GM19328 (cell line): ENCODE measurements at regions not wholly inside any gene's neighbourhood (a gene's known extent, or its start where the extent isn't known, plus 50 kb on each side); places are given as distances from the start of the nearest gene placed in this dataset.

Experiments
- ATAC-seq: cut with Tn5 transposase; IDR thresholded peaks from one replicate; pipeline ENCODE4 v1.9.1; 2021; ENCODE audit warnings: mild to moderate bottlenecking, moderate library complexity; ENCODE audit not compliant: unreplicated experiment

DNA sequence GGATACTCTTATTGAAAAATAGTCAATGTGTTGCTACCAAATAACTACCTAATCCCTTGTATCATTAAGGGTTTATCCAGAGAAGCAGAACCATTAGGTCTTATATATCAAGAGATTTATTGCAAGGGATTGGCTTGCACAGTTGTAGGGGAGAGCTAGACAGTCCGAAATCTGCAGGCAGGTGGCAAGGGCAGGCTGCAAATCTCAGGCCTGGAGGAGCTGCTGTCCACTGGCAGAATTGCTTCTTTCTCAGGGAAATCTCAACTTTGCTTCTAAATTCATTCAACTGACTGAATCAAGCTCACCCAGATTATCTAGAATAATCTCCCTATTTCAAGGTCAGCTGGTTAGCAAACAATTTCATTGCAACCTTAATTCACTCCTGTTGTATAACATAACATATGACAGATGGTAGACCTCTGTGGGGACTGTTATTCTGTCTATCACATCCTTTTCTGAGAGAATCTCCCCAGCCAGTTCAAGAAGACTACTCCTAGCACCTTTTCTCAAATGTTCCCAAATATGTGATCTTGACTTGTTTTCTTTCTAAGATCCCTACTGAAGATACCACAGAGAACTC is 194.2 kb downstream of the NHLRC3 start:
- no peak for ATAC-seq

DNA sequence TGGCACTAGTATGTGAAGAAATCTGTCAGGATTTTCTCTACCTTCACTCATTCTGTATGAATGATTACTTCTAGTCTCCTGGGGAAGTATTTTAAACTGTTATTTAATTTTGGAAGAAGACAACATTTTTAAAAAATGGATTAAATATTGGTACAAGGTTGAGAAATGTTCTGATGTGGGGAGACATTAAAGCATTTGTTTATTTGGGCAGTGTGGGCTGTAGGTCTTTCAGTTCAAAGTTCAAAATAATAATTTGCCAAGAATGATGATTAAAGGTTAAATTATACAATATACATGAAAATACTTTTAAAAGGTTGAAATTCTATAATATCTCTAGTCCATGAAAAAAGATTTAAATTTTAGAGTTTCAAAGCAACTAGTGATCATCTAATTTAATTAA is 194.7 kb downstream of the NHLRC3 start:
- ATAC-seq, result no peak

- no peak for ATAC-seq
Measured at GRCh38 chr13:39233519-39233918, 195.3 kb downstream of the NHLRC3 start.

- no peak for ATAC-seq
Measured at GRCh38 chr13:39244561-39245230, 206.4 kb downstream of the NHLRC3 start.

DNA sequence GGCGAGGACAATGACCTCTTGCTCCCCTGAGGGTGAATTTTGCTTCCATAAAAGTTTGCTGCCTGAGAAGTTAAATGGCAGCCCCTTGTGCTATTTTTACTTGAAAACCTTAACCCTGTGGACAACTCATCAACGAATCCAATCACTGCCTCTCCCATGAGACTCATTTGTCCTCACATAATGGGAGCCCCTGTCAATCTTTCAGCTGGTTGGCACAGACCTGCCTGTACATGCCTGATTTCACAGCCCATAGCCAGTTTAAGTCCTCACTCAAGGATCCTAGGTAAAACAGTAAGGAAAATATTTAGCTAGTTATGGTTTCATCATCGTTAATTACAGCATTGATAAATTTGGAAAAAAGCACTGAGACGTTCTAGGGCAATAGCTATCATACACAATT is 207.4 kb downstream of the NHLRC3 start:
- no peak for ATAC-seq

GRCh38 chr13:39249982-39250381 is 211.7 kb downstream of the NHLRC3 start:
- no peak for ATAC-seq

GRCh38 chr13:39250440-39250839 is 212.2 kb downstream of the NHLRC3 start:
- no peak for ATAC-seq

DNA sequence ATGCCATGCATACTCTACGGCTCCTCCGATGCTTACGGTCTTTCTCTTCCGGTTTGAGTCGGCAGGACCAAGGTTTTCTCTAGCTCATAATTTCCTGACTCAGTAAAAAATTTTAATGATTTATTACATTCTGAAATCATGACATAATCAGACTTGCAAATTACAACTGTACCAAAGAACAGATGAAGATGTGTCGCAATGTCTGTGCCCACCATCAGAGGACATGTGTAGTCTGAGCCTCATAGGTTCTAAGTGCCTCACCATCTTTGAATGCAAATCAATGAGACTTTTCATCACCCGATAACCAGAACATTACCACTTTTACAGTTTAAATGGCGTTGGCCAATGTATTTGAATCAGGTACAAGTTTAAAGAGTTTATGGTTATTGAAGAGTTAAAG is 213.1 kb downstream of the NHLRC3 start:
- no peak for ATAC-seq

GRCh38 chr13:39253774-39254173 is 215.5 kb downstream of the NHLRC3 start:
- no peak for ATAC-seq

DNA sequence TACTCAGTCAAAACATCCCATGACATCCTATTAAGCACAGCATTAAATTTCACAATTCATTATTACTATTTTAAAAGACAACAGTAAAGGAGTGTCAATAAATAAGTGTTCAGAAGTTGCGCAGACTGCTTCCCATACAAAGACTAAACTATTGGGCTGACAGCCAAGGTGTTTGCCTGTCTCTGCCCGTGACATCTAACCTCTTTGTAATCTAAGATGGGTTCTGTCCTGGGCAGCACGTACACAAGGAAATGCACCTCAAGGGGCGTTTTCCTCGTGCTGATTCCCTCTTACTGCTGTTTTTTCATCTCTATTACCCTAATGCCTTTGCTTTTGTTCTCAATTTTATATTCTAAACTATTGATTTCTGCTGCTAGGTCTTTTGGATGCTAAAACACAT is 216.3 kb downstream of the NHLRC3 start:
- no peak for ATAC-seq

- ATAC-seq, result no peak
Measured at GRCh38 chr13:39257642-39258041, 219.4 kb downstream of the NHLRC3 start.

DNA sequence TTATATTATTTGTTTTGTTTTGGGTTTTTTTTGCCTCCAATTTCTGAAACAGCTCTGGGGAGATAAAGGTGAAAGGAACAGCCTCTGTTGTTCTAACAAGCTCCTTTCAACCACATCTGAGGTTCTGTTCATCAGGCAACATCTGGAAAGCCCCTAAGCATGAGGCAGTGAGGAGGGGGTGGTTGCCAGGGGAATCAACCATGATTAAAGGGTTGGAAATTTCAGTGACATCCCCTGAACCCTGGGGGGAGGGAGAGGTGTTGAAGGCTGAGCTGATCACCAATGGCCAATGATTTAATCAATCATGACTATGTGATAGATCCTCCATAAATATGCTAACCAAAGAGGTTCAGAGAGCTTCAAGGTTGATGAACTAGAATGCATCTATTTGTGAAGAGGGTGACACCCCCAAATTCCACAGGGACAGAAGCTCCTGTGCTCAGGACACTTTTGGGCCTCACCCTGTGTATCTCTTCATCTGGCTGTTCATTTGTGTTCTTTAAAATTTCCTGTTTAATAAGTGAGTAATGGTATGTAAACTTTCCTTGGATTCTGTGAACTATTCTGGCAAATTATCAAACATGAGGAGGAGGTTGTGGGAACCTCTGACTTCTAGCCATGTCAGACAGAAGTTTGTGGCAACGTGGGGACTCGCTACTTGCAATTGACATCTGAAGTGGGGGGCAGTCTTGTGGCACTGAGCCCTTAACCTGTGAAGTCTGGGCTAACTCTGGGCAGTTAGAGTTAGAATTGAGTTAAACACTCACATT is 221.3 kb downstream of the NHLRC3 start:
- no peak for ATAC-seq

- peak; percentile 78 for ATAC-seq
Measured at GRCh38 chr13:39263033-39263432, 224.8 kb downstream of the NHLRC3 start.

DNA sequence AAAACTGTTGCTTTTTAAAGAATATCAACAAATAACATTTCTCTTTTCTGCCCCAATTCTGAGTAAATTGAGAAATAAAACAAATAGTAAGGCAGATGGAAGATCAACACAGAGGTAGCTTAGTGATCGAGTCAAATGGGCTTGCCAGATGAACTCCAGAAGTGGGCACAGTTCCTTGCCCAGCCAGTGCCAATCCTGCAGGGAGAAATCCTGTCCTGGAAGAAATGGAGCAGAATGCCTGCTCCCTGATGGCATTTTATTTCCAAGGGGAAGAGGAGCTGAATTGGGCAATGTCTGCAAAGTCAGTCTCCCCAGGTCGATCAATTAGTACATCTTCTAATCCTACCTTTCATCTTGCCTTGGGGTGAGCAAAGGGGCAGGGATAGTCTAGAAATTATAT is 225.3 kb downstream of the NHLRC3 start:
- no peak for ATAC-seq

DNA sequence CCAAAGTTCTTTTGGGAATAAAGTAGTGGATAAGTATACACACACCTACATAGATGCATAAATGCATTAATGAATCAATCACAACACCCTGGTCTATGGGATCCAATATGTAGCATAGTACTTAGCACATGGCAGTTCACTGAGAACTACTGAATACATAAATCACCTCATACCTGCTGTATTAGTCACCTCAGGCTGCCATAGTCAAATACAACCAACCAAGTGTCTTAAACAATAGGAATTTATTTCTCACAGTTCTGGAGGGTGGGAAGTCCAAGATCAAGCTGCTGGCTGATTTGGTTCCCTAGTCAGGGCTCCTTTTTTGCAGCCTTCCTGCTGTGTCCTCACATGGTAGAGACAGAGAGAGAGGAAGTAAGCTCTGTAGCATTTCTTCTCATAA is 228.2 kb downstream of the NHLRC3 start:
- ATAC-seq, result no peak

DNA sequence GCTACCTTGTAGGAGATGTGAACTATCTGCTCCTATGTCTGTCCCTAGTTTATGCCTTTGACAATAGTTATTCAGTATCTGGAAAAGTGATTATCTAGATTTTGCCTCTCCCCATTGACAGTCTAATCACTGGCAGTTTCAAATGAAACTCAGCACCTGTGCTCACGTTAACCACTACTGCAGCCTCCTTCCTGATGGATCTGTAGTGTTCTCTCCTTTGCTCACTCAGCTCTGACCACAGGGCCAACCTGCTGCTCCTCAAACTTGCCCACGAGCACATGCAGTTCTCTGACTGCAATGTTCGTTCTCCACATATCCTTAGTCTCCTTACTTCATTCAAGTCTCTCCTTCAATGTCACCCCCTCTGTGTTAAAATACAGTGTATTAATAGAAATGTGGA is 230.1 kb downstream of the NHLRC3 start:
- no peak for ATAC-seq

DNA sequence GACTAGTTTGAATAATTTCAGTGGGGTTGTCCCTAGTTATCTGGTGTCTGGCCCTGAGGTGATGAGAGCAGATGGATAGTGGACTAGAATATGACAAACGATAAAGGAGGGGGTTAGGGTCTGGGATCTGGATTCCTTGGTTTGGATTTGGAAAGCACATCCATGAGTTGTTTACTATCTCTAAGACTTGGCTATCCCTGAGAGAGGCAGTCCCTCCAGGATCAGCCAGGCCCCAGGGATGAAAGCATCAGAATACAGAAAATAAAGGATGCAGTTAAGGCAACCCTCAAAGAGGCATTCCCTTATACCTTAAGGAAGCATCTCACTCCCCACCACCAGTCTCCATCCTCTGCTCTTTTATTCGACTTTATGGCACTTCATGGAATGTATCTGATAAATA is 230.7 kb downstream of the NHLRC3 start:
- no peak for ATAC-seq

GRCh38 chr13:39269411-39269810 is 231.2 kb downstream of the NHLRC3 start:
- no peak for ATAC-seq

- no peak for ATAC-seq
Measured at GRCh38 chr13:39272994-39273393, 234.7 kb downstream of the NHLRC3 start.

DNA sequence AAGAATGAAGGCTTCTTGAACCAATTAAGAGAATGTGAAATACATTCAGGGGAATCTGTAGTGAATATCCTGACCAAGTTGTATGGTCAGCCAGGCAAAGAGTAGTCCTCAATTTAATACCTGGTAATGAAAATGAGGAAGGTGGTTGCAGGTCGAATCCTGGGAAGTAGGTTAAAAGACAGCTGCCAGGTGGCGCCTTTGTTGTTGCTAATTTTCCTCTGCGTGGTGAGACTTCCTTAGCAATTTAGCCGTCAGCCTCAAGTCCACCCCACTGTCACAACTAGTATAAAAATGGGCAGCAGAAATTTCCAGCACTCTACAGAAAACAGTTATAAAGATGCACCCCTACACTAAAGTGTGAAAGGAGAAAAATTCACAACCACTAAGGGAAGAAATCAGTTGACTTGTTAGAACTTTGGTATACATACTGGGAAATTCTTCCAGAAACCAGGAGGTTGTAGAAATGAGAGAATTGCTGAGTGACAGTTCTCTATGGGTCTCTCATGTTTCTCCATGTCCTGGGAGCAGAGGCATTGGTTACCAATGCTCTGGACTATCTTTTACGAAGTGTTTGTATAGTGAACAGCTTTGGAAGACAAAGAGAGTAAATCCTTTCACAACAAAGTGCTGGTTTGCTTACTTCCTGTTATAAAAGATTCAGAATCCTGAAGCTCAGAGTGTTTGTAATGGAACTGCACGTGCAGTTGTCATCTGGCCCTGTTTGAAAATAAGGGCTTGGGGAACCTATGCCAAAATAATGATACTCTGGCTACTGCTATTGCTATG is 235.9 kb downstream of the NHLRC3 start:
- ATAC-seq, result no peak

DNA sequence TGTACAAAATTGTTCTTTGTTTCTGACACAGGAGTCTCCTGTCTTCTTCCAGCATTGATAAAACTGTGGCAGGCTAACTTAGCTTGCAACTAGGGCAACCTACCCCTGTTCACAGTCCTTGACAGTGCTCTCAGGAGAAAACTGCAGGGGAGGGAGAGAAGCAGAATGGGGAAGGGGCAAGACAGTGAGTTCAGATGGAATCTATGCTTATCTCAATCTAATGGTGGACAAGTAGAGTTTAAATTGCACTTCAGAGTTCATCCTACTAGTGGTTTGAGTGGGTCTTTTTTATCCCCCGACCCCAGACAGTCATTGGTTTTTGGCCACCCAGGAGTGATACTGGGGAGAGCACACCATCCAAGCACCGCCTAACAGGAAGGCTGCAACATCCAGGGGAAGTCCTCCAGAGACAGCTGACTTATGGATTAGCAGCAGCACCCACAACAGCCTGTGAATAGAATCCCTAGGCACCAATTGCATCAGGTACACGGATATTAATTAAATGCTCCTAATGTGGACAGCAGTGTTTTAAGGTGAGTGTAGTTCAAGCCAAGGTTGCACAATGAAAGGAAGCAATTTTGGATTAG is 236.6 kb downstream of the NHLRC3 start:
- no peak for ATAC-seq
